ENCODE measurements at regions not wholly inside any gene's neighbourhood (a gene's known extent, or its start where the extent isn't known, plus 50 kb on each side); places are given as distances from the start of the nearest gene placed in this dataset.
"Not testable (repeated sequence)": the region's sequence is repeated elsewhere in the genome, so short reads cannot be mapped to it uniquely, and the experiment has no call there.

- DNase-seq (ENCODE audit: extremely low spot score), result no peak
- ChIA-PET CTCF (interaction anchor here (1.4 kb wide), 1 partner anchor 33 kb away, joined by 3 read pairs; no protein-coding TSS in a partner anchor), POLR2A (no interaction called here)
- no peak for TF ChIP-seq CTCF (IDR thresholded peaks at IDR 0.05; ENCODE audit: control extremely low read depth, extremely low read depth, low read depth, missing control alignments)
Observed at GRCh38 chr18:60021556-60021955, 121.8 kb downstream of the PMAIP1 start.

- no peak for TF ChIP-seq CTCF (IDR thresholded peaks at IDR 0.05; ENCODE audit: control extremely low read depth, extremely low read depth, low read depth, missing control alignments)
- POLR2A ChIA-PET, result no interaction called here
- CTCF ChIA-PET, result interaction anchor here (0.8 to 1.4 kb wide), 2 partner anchors 29 to 32 kb away, joined by 3 read pairs; no protein-coding TSS in a partner anchor
- no peak for DNase-seq (ENCODE audit: extremely low spot score)
Observed at GRCh38 chr18:60020107-60020925, 120.5 kb downstream of the PMAIP1 start.

- no peak for TF ChIP-seq CTCF (IDR thresholded peaks at IDR 0.05; ENCODE audit: control extremely low read depth, extremely low read depth, low read depth, missing control alignments)
- POLR2A ChIA-PET, result no interaction called here
- CTCF ChIA-PET, result no interaction called here
- DNase-seq (ENCODE audit: extremely low spot score), result no peak
Observed at GRCh38 chr18:60019463-60019840, 119.7 kb downstream of the PMAIP1 start.

- CTCF ChIA-PET, result interaction anchor here (0.7 kb wide), 1 partner anchor 16 kb away, joined by 3 read pairs; no protein-coding TSS in a partner anchor
- no peak for TF ChIP-seq CTCF (IDR thresholded peaks at IDR 0.05; ENCODE audit: control extremely low read depth, extremely low read depth, low read depth, missing control alignments)
- POLR2A ChIA-PET, result no interaction called here
- no peak for DNase-seq (ENCODE audit: extremely low spot score)
Observed at GRCh38 chr18:60018618-60019462, 119.0 kb downstream of the PMAIP1 start.

- CTCF ChIA-PET; DNase-seq (ENCODE audit: extremely low spot score); POLR2A ChIA-PET: not testable (repeated sequence)
Observed at GRCh38 chr18:60018134-60018533, 118.3 kb downstream of the PMAIP1 start.

GRCh38 chr18:60017371-60017770 is 117.6 kb downstream of the PMAIP1 start:
- CTCF ChIA-PET, result no interaction called here
- POLR2A ChIA-PET, result no interaction called here

GRCh38 chr18:60015826-60016225 is 116.0 kb downstream of the PMAIP1 start:
- POLR2A ChIA-PET; DNase-seq (ENCODE audit: extremely low spot score); CTCF ChIA-PET: not testable (repeated sequence)

More at GRCh38 chr18:60017371-60017770, 117.6 kb downstream of the PMAIP1 start:
- no peak for DNase-seq (ENCODE audit: extremely low spot score)
- no peak for TF ChIP-seq CTCF (IDR thresholded peaks at IDR 0.05; ENCODE audit: control extremely low read depth, extremely low read depth, low read depth, missing control alignments)

- DNase-seq (ENCODE audit: extremely low spot score); POLR2A ChIA-PET; CTCF ChIA-PET: not testable (repeated sequence)
Observed at GRCh38 chr18:60013148-60013547, 113.4 kb downstream of the PMAIP1 start.
